OCI-LY3 (cell line): ENCODE measurements at regions not wholly inside any gene's neighbourhood (a gene's known extent, or its start where the extent isn't known, plus 50 kb on each side); places are given as distances from the start of the nearest gene placed in this dataset.

Source experiments
- EZH2phosphoT487 ChIP-seq: fragments of 200-600 bp; shearing (Covaris generic); IDR thresholded peaks from 2 replicates; pipeline ENCODE4 v1.6.1; 2018; ENCODE audit warnings: antibody characterized with exemption, mixed run types, low read depth
- TF ChIP-seq, protein P1 (sequence below): fragments of 200-600, 300-600 bp; sonication (generic); IDR thresholded peaks from 2 replicates; pipeline ENCODE4 v1.5.1; 2014; ENCODE audit warnings: antibody characterized with exemption, low read length, low read depth

DNA sequence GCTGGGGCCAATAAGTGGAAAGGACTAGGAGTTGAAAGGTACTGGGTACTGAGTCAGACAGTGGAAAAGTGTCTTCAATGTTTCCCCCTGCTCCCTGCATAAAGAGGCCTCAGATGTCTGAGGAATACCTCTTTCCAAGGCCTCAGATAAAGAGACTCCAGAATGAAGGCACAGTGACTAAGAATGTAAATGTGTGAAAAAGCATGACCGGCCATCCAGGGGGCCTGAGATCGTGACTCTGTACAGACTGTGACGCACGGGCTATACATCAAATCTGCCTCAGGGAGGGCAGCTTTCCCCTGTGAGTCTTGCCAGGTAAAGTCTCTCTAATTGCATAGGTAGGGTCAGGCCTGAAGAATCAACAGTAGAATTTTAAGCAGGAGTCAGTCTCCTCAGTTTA lies 1690.5 kb downstream of the KCNT2 start:
- TF ChIP-seq, protein P1, sequence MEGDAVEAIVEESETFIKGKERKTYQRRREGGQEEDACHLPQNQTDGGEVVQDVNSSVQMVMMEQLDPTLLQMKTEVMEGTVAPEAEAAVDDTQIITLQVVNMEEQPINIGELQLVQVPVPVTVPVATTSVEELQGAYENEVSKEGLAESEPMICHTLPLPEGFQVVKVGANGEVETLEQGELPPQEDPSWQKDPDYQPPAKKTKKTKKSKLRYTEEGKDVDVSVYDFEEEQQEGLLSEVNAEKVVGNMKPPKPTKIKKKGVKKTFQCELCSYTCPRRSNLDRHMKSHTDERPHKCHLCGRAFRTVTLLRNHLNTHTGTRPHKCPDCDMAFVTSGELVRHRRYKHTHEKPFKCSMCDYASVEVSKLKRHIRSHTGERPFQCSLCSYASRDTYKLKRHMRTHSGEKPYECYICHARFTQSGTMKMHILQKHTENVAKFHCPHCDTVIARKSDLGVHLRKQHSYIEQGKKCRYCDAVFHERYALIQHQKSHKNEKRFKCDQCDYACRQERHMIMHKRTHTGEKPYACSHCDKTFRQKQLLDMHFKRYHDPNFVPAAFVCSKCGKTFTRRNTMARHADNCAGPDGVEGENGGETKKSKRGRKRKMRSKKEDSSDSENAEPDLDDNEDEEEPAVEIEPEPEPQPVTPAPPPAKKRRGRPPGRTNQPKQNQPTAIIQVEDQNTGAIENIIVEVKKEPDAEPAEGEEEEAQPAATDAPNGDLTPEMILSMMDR: no peak
- no peak for TF ChIP-seq EZH2phosphoT487
